Neural cell (in vitro differentiated cells): ENCODE measurements at regions not wholly inside any gene's neighbourhood (a gene's known extent, or its start where the extent isn't known, plus 50 kb on each side); places are given as distances from the start of the nearest gene placed in this dataset.
"Not testable (repeated sequence)": the region's sequence is repeated elsewhere in the genome, so short reads cannot be mapped to it uniquely, and the experiment has no call there.

Experiments used
- H2AFZ ChIP-seq: fragments of 200-600, 300-800 bp; sonication (generic), shearing (Covaris generic); 2 replicates; pipeline ENCODE4 v1.6.0; 2014; ENCODE audit warnings: low read depth, mild to moderate bottlenecking, antibody characterized with exemption, low read length, moderate library complexity
- H3F3A ChIP-seq: fragments of 200-600 bp; shearing (Covaris generic); 2 replicates; pipeline ENCODE4 v1.6.1; 2016; ENCODE audit warnings: mild to moderate bottlenecking, moderate library complexity, mixed read lengths, antibody characterized with exemption, low read length; ENCODE audit not compliant: insufficient read depth, poor library complexity, severe bottlenecking
- H3K27ac ChIP-seq: fragments of 200-600, 300-800 bp; sonication (generic), shearing (Covaris generic); 2 replicates; pipeline ENCODE4 v1.5.1; 2014; ENCODE audit warnings: mild to moderate bottlenecking, low read length, moderate library complexity
- H3K27me3 ChIP-seq: fragments of 300-800, 200-600 bp; sonication (generic), shearing (Covaris generic); 2 replicates; pipeline ENCODE4 v1.6.0; 2014; ENCODE audit warnings: mild to moderate bottlenecking, low read depth, low read length, moderate library complexity; ENCODE audit not compliant: insufficient read depth
- H3K36me3 ChIP-seq: fragments of 300-800, 200-600 bp; sonication (generic), shearing (Covaris generic); 2 replicates; pipeline ENCODE4 v1.5.1; 2014; ENCODE audit warnings: mild to moderate bottlenecking, antibody characterized with exemption, low read length, moderate library complexity; ENCODE audit not compliant: insufficient read depth
- H3K4me2 ChIP-seq: fragments of 300-800, 200-600 bp; sonication (generic), shearing (Covaris generic); 2 replicates; pipeline ENCODE4 v1.6.0; 2014; ENCODE audit warnings: mild to moderate bottlenecking, low read length
- H3K4me3 ChIP-seq: fragments of 300-800, 200-600 bp; sonication (generic), shearing (Covaris generic); 2 replicates; pipeline ENCODE4 v1.5.1; 2014; ENCODE audit warnings: mild to moderate bottlenecking, low read length, moderate library complexity
- H3K79me2 ChIP-seq: fragments of 200-600 bp; shearing (Covaris generic); replicated peaks from 2 replicates; pipeline ENCODE4 v1.6.0; 2014; ENCODE audit warnings: mild to moderate bottlenecking, low read length, moderate library complexity; ENCODE audit not compliant: insufficient read depth
- H3K9ac ChIP-seq: fragments of 300-800, 200-600 bp; sonication (generic), shearing (Covaris generic); 2 replicates; pipeline ENCODE4 v1.6.1; 2016; ENCODE audit warnings: mild to moderate bottlenecking, low read length, mixed read lengths
- H3K9me2 ChIP-seq: fragments of 200-600 bp; shearing (Covaris generic); 2 replicates; pipeline ENCODE4 v1.6.1; 2016; ENCODE audit warnings: mild to moderate bottlenecking, low read length, mixed read lengths; ENCODE audit not compliant: insufficient read depth
- H3K9me3 ChIP-seq: fragments of 200-600, 300-800 bp; sonication (generic), shearing (Covaris generic); 2 replicates; pipeline ENCODE4 v1.6.1; 2016; ENCODE audit warnings: mild to moderate bottlenecking, mixed run types, low read length, moderate library complexity, mixed read lengths
- H4K20me1 ChIP-seq: fragments of 200-600 bp; shearing (Covaris generic); 2 replicates; pipeline ENCODE4 v1.6.1; 2016; ENCODE audit warnings: mild to moderate bottlenecking, mixed run types; ENCODE audit not compliant: insufficient read depth
- EP300 ChIP-seq: fragments of 450-650 bp; conservative IDR thresholded peaks from 2 replicates; pipeline ENCODE4 v1.6.1; 2014; ENCODE audit warnings: antibody characterized with exemption, mild to moderate bottlenecking, moderate library complexity; ENCODE audit not compliant: poor library complexity, severe bottlenecking
- EZH2 ChIP-seq: fragments of 200-600, 300-800 bp; shearing (Covaris generic), sonication (generic); IDR thresholded peaks from 2 replicates; pipeline ENCODE4 v1.6.1; 2014; ENCODE audit warnings: antibody characterized with exemption, low read length, borderline replicate concordance, mild to moderate bottlenecking; ENCODE audit not compliant: insufficient read depth, poor library complexity, severe bottlenecking
- MXI1 ChIP-seq: fragments of 450-650 bp; conservative IDR thresholded peaks from 2 replicates; pipeline ENCODE4 v1.6.1; 2014; ENCODE audit warnings: antibody characterized with exemption, mild to moderate bottlenecking; ENCODE audit not compliant: poor library complexity, severe bottlenecking
- POLR2AphosphoS5 ChIP-seq: IDR thresholded peaks from 2 replicates; pipeline ENCODE4 v1.6.1; 2012
- RAD21 ChIP-seq: fragments of 450-650 bp; conservative IDR thresholded peaks from 2 replicates; pipeline ENCODE4 v1.6.1; 2014; ENCODE audit warnings: antibody characterized with exemption, mild to moderate bottlenecking, moderate library complexity
- SMC3 ChIP-seq: fragments of 450-650 bp; conservative IDR thresholded peaks from 2 replicates; pipeline ENCODE4 v1.6.1; 2014; ENCODE audit warnings: antibody characterized with exemption, mild to moderate bottlenecking, moderate library complexity; ENCODE audit not compliant: poor library complexity
- TAF1 ChIP-seq: IDR thresholded peaks from 2 replicates; pipeline ENCODE4 v1.6.1; 2012; ENCODE audit warnings: low read depth
- TF ChIP-seq, protein P1 (sequence below): fragments of 450-650 bp; IDR thresholded peaks from 2 replicates; pipeline ENCODE4 v1.5.1; 2014; ENCODE audit warnings: antibody characterized with exemption, mild to moderate bottlenecking, moderate library complexity; ENCODE audit not compliant: poor library complexity, severe bottlenecking
- TF ChIP-seq, protein P2 (sequence below): IDR thresholded peaks from 2 replicates; pipeline ENCODE4 v1.6.1; 2012; ENCODE audit warnings: borderline replicate concordance

DNA sequence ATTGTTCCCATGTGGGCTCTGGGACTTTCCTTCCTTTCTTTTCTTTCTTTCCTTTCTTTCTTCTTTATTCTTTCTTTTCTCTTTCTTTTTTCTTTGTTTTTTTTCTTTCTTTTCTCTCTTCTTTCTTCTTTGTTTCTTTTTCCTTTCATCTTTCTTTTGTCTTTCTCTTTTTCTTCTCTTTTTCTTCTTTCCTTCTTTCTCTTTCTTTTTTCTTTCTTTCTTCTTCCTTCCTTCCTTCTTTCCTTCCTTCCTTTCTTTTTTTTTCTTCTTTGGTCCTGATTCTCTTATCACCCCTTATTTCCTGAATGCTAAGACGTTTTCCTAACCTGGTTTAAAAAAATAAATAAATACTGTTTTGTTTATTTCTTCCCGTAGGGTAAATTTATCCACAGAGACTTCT lies 93.2 kb downstream of the CRLF2 start:
- Histone ChIP-seq H3K27ac (no peak overlapping the region), H3K4me3 (no peak overlapping the region), H4K20me1 (no peaks in the 10 kb centered on the region), H3K4me2 (no peak overlapping the region), H3K9me3 (no peaks in the 10 kb centered on the region), H3K79me2 (no peaks in the 10 kb centered on the region), H3F3A (no peaks in the 10 kb centered on the region), H2AFZ (no peak overlapping the region), H3K27me3 (no peaks in the 10 kb centered on the region), H3K9me2 (no peaks in the 10 kb centered on the region), H3K9ac (no peak overlapping the region), H3K36me3 (no peaks in the 10 kb centered on the region)
- no peak for TF ChIP-seq SMC3
- TF ChIP-seq MXI1, result no peak
- TF ChIP-seq POLR2AphosphoS5, result no peak
- no peak for TF ChIP-seq EZH2

DNA sequence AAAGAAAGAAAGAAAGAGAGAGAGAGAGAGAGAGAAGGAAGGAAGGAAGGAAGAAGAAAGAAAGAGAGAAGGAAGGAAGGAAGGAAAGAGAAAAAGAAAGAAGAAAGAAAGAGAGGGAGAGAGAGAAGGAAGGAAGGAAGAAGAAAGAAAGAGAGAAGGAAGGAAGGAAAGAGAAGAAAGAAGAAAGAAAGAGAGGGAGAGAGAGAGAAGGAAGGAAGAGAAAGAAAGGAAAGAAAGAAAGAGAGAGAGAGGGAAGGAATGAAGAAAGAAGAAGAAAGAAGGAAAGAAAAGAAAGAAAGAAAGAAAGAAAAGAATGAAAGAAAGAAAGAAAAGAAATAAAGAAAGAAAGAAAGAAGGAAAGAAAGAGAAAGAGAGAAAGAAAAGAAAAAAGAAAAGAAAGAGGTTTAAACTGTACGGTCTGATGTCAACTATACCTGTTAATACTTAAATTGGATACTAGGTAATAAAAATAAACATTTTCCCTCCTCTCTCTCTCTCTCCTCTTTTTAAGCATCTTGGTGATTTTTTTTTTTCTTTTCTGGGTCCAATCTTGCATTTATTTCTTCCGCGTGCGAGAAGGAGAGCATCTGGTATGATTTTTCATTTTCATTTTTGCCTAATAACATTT lies 93.8 kb downstream of the CRLF2 start:
- Histone ChIP-seq H3K9me3 (no peaks in the 10 kb centered on the region), H4K20me1 (no peaks in the 10 kb centered on the region), H3K4me3 (no peak overlapping the region), H3K9ac (no peak overlapping the region), H3F3A (no peaks in the 10 kb centered on the region), H3K4me2 (no peak overlapping the region), H3K27me3 (no peaks in the 10 kb centered on the region), H3K9me2 (no peaks in the 10 kb centered on the region), H2AFZ (no peak overlapping the region), H3K79me2 (no peaks in the 10 kb centered on the region), H3K27ac (no peak overlapping the region), H3K36me3 (no peaks in the 10 kb centered on the region)
- TF ChIP-seq POLR2AphosphoS5 (no peak), RAD21 (no peak), EP300 (no peak), MXI1 (no peak), SMC3 (no peak), EZH2 (no peak), TAF1 (no peak)
- TF ChIP-seq, protein P1, sequence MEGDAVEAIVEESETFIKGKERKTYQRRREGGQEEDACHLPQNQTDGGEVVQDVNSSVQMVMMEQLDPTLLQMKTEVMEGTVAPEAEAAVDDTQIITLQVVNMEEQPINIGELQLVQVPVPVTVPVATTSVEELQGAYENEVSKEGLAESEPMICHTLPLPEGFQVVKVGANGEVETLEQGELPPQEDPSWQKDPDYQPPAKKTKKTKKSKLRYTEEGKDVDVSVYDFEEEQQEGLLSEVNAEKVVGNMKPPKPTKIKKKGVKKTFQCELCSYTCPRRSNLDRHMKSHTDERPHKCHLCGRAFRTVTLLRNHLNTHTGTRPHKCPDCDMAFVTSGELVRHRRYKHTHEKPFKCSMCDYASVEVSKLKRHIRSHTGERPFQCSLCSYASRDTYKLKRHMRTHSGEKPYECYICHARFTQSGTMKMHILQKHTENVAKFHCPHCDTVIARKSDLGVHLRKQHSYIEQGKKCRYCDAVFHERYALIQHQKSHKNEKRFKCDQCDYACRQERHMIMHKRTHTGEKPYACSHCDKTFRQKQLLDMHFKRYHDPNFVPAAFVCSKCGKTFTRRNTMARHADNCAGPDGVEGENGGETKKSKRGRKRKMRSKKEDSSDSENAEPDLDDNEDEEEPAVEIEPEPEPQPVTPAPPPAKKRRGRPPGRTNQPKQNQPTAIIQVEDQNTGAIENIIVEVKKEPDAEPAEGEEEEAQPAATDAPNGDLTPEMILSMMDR, result no peak
- TF ChIP-seq, protein P2, sequence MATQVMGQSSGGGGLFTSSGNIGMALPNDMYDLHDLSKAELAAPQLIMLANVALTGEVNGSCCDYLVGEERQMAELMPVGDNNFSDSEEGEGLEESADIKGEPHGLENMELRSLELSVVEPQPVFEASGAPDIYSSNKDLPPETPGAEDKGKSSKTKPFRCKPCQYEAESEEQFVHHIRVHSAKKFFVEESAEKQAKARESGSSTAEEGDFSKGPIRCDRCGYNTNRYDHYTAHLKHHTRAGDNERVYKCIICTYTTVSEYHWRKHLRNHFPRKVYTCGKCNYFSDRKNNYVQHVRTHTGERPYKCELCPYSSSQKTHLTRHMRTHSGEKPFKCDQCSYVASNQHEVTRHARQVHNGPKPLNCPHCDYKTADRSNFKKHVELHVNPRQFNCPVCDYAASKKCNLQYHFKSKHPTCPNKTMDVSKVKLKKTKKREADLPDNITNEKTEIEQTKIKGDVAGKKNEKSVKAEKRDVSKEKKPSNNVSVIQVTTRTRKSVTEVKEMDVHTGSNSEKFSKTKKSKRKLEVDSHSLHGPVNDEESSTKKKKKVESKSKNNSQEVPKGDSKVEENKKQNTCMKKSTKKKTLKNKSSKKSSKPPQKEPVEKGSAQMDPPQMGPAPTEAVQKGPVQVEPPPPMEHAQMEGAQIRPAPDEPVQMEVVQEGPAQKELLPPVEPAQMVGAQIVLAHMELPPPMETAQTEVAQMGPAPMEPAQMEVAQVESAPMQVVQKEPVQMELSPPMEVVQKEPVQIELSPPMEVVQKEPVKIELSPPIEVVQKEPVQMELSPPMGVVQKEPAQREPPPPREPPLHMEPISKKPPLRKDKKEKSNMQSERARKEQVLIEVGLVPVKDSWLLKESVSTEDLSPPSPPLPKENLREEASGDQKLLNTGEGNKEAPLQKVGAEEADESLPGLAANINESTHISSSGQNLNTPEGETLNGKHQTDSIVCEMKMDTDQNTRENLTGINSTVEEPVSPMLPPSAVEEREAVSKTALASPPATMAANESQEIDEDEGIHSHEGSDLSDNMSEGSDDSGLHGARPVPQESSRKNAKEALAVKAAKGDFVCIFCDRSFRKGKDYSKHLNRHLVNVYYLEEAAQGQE, result no peak

DNA sequence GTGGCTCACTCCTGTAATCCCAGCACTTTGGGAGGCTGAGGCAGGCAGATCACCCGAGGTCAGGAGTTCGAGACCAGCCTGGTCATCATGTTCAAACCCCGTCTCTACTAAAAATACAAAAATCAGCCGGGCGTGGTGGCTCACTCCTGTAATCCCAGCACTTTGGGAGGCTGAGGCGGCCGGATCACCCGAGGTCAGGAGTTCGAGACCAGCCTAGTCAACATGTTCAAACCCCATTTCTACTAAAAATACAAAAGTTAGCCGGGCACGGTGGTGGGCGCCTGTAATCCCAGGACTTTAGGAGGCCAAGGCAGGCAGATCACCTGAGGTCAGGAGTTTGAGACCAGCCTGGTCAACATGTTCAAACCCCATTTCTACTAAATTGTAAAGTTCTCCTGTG lies 97.0 kb downstream of the CRLF2 start:
- not testable (repeated sequence) for H3K4me3 ChIP-seq, H4K20me1 ChIP-seq

More for the DNA sequence above, 97.0 kb downstream of the CRLF2 start:
- H2AFZ ChIP-seq, H3F3A ChIP-seq, H3K36me3 ChIP-seq, H3K79me2 ChIP-seq, H3K9me3 ChIP-seq, H3K27ac ChIP-seq, H3K27me3 ChIP-seq, H3K4me2 ChIP-seq, H3K9me2 ChIP-seq, H3K9ac ChIP-seq: not testable (repeated sequence)
